K562 (cell line): ENCODE measurements at regions not wholly inside any gene's neighbourhood (a gene's known extent, or its start where the extent isn't known, plus 50 kb on each side); places are given as distances from the start of the nearest gene placed in this dataset.

Source experiments
- TF ChIP-seq, protein P1 (sequence below): fragments of 450-650 bp; IDR thresholded peaks from 2 replicates; pipeline ENCODE4 v1.6.1; 2016; ENCODE audit warnings: mild to moderate bottlenecking, moderate library complexity

DNA sequence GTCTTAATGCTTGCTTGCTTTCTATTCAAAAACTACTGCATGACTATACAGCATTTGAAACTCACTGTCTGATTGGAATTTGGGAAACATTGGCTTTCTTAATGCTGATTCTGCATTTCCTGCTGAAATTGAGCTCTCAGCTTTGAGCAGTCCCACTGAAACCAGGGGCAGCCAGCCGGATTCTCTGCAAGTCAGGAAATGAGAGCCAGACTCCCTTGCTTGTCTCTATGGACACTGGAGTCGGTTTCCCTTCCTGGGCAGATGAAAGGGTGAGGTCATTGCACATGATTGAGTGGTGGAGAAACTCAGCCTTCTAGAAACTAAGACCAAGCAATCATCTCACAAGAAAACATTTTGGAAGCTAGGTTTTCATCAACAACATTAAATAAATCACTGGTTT is 119.7 kb upstream of the SPATA31C2 start (continued):
- TF ChIP-seq, protein P1, sequence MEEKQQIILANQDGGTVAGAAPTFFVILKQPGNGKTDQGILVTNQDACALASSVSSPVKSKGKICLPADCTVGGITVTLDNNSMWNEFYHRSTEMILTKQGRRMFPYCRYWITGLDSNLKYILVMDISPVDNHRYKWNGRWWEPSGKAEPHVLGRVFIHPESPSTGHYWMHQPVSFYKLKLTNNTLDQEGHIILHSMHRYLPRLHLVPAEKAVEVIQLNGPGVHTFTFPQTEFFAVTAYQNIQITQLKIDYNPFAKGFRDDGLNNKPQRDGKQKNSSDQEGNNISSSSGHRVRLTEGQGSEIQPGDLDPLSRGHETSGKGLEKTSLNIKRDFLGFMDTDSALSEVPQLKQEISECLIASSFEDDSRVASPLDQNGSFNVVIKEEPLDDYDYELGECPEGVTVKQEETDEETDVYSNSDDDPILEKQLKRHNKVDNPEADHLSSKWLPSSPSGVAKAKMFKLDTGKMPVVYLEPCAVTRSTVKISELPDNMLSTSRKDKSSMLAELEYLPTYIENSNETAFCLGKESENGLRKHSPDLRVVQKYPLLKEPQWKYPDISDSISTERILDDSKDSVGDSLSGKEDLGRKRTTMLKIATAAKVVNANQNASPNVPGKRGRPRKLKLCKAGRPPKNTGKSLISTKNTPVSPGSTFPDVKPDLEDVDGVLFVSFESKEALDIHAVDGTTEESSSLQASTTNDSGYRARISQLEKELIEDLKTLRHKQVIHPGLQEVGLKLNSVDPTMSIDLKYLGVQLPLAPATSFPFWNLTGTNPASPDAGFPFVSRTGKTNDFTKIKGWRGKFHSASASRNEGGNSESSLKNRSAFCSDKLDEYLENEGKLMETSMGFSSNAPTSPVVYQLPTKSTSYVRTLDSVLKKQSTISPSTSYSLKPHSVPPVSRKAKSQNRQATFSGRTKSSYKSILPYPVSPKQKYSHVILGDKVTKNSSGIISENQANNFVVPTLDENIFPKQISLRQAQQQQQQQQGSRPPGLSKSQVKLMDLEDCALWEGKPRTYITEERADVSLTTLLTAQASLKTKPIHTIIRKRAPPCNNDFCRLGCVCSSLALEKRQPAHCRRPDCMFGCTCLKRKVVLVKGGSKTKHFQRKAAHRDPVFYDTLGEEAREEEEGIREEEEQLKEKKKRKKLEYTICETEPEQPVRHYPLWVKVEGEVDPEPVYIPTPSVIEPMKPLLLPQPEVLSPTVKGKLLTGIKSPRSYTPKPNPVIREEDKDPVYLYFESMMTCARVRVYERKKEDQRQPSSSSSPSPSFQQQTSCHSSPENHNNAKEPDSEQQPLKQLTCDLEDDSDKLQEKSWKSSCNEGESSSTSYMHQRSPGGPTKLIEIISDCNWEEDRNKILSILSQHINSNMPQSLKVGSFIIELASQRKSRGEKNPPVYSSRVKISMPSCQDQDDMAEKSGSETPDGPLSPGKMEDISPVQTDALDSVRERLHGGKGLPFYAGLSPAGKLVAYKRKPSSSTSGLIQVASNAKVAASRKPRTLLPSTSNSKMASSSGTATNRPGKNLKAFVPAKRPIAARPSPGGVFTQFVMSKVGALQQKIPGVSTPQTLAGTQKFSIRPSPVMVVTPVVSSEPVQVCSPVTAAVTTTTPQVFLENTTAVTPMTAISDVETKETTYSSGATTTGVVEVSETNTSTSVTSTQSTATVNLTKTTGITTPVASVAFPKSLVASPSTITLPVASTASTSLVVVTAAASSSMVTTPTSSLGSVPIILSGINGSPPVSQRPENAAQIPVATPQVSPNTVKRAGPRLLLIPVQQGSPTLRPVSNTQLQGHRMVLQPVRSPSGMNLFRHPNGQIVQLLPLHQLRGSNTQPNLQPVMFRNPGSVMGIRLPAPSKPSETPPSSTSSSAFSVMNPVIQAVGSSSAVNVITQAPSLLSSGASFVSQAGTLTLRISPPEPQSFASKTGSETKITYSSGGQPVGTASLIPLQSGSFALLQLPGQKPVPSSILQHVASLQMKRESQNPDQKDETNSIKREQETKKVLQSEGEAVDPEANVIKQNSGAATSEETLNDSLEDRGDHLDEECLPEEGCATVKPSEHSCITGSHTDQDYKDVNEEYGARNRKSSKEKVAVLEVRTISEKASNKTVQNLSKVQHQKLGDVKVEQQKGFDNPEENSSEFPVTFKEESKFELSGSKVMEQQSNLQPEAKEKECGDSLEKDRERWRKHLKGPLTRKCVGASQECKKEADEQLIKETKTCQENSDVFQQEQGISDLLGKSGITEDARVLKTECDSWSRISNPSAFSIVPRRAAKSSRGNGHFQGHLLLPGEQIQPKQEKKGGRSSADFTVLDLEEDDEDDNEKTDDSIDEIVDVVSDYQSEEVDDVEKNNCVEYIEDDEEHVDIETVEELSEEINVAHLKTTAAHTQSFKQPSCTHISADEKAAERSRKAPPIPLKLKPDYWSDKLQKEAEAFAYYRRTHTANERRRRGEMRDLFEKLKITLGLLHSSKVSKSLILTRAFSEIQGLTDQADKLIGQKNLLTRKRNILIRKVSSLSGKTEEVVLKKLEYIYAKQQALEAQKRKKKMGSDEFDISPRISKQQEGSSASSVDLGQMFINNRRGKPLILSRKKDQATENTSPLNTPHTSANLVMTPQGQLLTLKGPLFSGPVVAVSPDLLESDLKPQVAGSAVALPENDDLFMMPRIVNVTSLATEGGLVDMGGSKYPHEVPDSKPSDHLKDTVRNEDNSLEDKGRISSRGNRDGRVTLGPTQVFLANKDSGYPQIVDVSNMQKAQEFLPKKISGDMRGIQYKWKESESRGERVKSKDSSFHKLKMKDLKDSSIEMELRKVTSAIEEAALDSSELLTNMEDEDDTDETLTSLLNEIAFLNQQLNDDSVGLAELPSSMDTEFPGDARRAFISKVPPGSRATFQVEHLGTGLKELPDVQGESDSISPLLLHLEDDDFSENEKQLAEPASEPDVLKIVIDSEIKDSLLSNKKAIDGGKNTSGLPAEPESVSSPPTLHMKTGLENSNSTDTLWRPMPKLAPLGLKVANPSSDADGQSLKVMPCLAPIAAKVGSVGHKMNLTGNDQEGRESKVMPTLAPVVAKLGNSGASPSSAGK: no peak
